ENCODE measurements at regions not wholly inside any gene's neighbourhood (a gene's known extent, or its start where the extent isn't known, plus 50 kb on each side); places are given as distances from the start of the nearest gene placed in this dataset.

DNA sequence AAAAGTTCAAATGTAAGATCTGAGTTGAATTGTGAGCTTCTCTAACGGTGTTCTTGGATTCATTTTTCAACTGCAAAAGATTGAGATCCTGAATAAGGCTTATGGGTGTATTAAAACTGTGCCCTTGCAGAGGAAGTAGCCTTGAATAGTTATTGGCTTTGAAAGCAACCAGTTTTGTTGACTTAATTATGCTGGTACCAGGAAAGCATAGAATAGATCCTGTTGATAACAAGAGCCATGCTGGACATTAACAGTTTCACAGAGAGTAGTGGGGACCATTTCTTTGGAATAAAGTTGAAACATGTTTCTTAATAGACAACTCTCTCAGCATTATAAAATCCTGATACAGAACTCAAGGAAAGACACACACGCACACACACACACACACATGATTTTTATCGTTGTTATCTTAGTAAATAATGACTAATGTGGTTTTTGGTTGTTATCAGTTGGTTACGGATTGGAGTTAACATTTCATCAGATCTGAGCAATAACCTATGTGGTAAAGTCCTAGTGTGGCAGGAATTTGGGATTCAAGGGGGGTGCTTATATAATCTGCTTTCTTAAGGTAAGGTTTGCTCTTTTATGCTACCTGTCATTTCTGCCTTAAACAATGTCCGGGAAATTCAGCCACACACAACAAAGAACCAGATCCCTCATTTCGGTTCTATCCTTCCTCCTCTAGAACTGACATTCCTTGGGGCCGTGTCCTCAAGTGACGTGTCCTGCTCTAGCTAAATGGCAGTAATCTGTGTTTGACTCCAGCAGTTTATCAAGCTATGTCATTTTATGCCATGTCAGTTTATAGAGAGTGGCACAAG is 330.9 kb downstream of the CHRM3 start:
- peaks cover 23% of the 10 kb centered on the region for H3K4me1 Mint-ChIP-seq (ENCODE audit: low read depth, unreplicated experiment)
- CTCF ChIA-PET, result interaction anchor here (0.7 kb wide), 1 partner anchor 119 kb away, joined by 3 read pairs; no protein-coding TSS in a partner anchor
- intact Hi-C loops (cut with micrococcal nuclease; ENCODE audit: unreplicated experiment), result loop anchor here (5.0 kb wide), 1 partner anchor 95 kb away; no protein-coding TSS in a partner anchor
- peak; percentile 16 for DNase-seq
- peak overlapping the region; percentile 19 for H3K4me3 Mint-ChIP-seq (ENCODE audit: low read depth, unreplicated experiment)
- peak overlapping the region; percentile 43 for H3K27ac Mint-ChIP-seq (ENCODE audit: unreplicated experiment)
- no TSS peak for BruUV-seq (replicated peaks)
- no peaks in the 10 kb centered on the region for H3K36me3 Mint-ChIP-seq (ENCODE audit: insufficient read depth, unreplicated experiment)
- no peaks in the 10 kb centered on the region for H3K27me3 Mint-ChIP-seq (ENCODE audit: unreplicated experiment)
- TF ChIP-seq, protein P1, sequence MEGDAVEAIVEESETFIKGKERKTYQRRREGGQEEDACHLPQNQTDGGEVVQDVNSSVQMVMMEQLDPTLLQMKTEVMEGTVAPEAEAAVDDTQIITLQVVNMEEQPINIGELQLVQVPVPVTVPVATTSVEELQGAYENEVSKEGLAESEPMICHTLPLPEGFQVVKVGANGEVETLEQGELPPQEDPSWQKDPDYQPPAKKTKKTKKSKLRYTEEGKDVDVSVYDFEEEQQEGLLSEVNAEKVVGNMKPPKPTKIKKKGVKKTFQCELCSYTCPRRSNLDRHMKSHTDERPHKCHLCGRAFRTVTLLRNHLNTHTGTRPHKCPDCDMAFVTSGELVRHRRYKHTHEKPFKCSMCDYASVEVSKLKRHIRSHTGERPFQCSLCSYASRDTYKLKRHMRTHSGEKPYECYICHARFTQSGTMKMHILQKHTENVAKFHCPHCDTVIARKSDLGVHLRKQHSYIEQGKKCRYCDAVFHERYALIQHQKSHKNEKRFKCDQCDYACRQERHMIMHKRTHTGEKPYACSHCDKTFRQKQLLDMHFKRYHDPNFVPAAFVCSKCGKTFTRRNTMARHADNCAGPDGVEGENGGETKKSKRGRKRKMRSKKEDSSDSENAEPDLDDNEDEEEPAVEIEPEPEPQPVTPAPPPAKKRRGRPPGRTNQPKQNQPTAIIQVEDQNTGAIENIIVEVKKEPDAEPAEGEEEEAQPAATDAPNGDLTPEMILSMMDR (IDR thresholded peaks at IDR 0.05; ENCODE audit: unreplicated experiment), result no peak
- H3K9me3 Mint-ChIP-seq (ENCODE audit: low read depth, unreplicated experiment), result no peaks in the 10 kb centered on the region

DNA sequence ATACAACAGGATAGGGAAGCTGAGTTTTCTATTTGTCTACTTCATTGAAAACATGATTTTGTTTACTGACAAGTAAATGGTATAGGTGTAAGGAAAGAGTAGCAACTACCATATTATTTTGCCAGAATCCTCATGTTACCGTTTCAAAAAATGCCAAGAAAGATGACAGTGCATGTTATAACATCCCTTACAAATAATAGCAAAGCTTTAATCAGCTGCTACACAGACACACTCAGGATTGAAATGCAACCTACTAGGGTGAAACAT is 331.5 kb downstream of the CHRM3 start:
- no peaks in the 10 kb centered on the region for H3K36me3 Mint-ChIP-seq (ENCODE audit: insufficient read depth, unreplicated experiment)
- no TSS peak for BruUV-seq (replicated peaks)
- intact Hi-C loops (cut with micrococcal nuclease; ENCODE audit: unreplicated experiment), result loop anchor here (5.0 kb wide), 1 partner anchor 94 kb away; no protein-coding TSS in a partner anchor
- peak overlapping the region; percentile 19 for H3K4me3 Mint-ChIP-seq (ENCODE audit: low read depth, unreplicated experiment)
- H3K4me1 Mint-ChIP-seq (ENCODE audit: low read depth, unreplicated experiment), result peaks cover 23% of the 10 kb centered on the region
- TF ChIP-seq, protein P1 (IDR thresholded peaks at IDR 0.05; ENCODE audit: unreplicated experiment), result no peak
- H3K9me3 Mint-ChIP-seq (ENCODE audit: low read depth, unreplicated experiment), result no peaks in the 10 kb centered on the region
- no peak for DNase-seq
- peak overlapping the region; percentile 43 for H3K27ac Mint-ChIP-seq (ENCODE audit: unreplicated experiment)
- H3K27me3 Mint-ChIP-seq (ENCODE audit: unreplicated experiment), result no peaks in the 10 kb centered on the region
- CTCF ChIA-PET, result no interaction called here

DNA sequence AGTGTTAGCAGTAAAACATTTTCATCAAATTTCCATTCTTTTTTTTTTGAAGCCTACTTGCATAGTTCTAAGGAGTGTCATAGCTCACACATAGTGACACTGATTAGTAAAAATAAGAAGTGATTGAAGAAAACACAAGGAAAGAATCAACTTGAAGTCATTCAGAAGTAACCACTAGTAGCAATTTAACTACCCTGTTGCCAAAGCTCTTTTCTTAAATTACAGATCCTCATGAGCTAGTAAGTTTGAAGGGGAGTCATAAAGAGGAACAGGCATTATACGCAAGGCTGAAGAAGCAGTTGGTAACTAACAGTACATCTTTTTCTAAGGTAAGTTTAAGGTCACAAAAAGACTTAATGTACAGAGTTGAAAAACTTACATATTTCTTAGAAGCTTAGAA is 332.2 kb downstream of the CHRM3 start:
- TF ChIP-seq, protein P1 (IDR thresholded peaks at IDR 0.05; ENCODE audit: unreplicated experiment), result no peak

DNA sequence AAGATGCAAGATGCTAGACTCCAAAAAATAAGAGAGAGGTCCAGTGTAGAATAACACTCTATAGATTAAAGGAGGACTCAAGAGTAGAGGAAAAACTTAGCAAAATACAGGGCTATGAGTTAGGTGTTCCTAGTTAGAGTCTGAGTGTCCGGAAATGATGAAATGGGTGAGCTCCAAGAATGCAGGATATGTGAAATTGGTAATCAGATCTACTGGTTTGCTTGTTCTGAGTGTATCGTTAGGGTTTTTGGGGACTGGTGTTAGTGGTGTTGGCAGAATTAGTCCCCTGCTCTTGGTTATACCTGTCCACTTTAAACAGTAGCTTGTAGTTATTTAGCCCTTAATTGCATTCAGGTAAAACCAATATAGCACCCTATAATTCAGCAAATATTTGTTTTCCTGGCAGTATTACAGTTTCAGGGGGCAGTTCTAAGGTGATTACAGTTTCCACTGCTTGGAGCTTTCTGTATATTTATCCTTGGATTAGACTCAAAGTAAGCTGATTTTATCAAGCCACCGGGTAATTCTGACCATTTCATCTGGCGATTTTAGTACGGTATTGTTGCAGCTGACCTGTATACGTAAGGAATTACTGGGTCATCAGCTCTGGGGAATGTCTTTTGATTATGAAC is 332.7 kb downstream of the CHRM3 start:
- CTCF ChIA-PET, result no interaction called here
- TF ChIP-seq, protein P1 (IDR thresholded peaks at IDR 0.05; ENCODE audit: unreplicated experiment), result no peak
- H3K9me3 Mint-ChIP-seq (ENCODE audit: low read depth, unreplicated experiment), result no peaks in the 10 kb centered on the region
- no peaks in the 10 kb centered on the region for H3K36me3 Mint-ChIP-seq (ENCODE audit: insufficient read depth, unreplicated experiment)
- intact Hi-C loops (cut with micrococcal nuclease; ENCODE audit: unreplicated experiment), result loop anchor here (5.0 kb wide), 1 partner anchor 93 kb away; no protein-coding TSS in a partner anchor
- H3K27ac Mint-ChIP-seq (ENCODE audit: unreplicated experiment), result no peak overlapping the region
- H3K4me3 Mint-ChIP-seq (ENCODE audit: low read depth, unreplicated experiment), result no peak overlapping the region
- no peak for DNase-seq
- H3K4me1 Mint-ChIP-seq (ENCODE audit: low read depth, unreplicated experiment), result peaks cover 23% of the 10 kb centered on the region
- no TSS peak for BruUV-seq (replicated peaks)
- H3K27me3 Mint-ChIP-seq (ENCODE audit: unreplicated experiment), result no peaks in the 10 kb centered on the region

More for the DNA sequence above, 332.2 kb downstream of the CHRM3 start:
- no peaks in the 10 kb centered on the region for H3K27me3 Mint-ChIP-seq (ENCODE audit: unreplicated experiment)
- no peak for DNase-seq
- intact Hi-C loops (cut with micrococcal nuclease; ENCODE audit: unreplicated experiment), result loop anchor here (5.0 kb wide), 1 partner anchor 94 kb away; no protein-coding TSS in a partner anchor
- H3K9me3 Mint-ChIP-seq (ENCODE audit: low read depth, unreplicated experiment), result no peaks in the 10 kb centered on the region
- CTCF ChIA-PET, result no interaction called here
- no peak overlapping the region for H3K27ac Mint-ChIP-seq (ENCODE audit: unreplicated experiment)
- no peak overlapping the region for H3K4me3 Mint-ChIP-seq (ENCODE audit: low read depth, unreplicated experiment)
- H3K4me1 Mint-ChIP-seq (ENCODE audit: low read depth, unreplicated experiment), result peaks cover 23% of the 10 kb centered on the region
- no TSS peak for BruUV-seq (replicated peaks)
- no peaks in the 10 kb centered on the region for H3K36me3 Mint-ChIP-seq (ENCODE audit: insufficient read depth, unreplicated experiment)
